GM21619 (cell line): ENCODE measurements at regions not wholly inside any gene's neighbourhood (a gene's known extent, or its start where the extent isn't known, plus 50 kb on each side); places are given as distances from the start of the nearest gene placed in this dataset.

Experiments
- ATAC-seq: cut with Tn5 transposase; IDR thresholded peaks from one replicate; pipeline ENCODE4 v1.9.1; 2021; ENCODE audit not compliant: unreplicated experiment

GRCh38 chr1:168391851-168392681 is 111.4 kb downstream of the TBX19 start:
- ATAC-seq: no peak

GRCh38 chr1:168390271-168390670 is 109.6 kb downstream of the TBX19 start:
- ATAC-seq: no peak

- ATAC-seq: no peak
These were observed 107.4 kb downstream of the TBX19 start for GRCh38 chr1:168387781-168388760.

- no peak for ATAC-seq
These were observed 106.4 kb downstream of the TBX19 start for GRCh38 chr1:168386949-168387586.

GRCh38 chr1:168386492-168386891 is 105.8 kb downstream of the TBX19 start:
- ATAC-seq: no peak

- no peak for ATAC-seq
These were observed 101.2 kb downstream of the TBX19 start for GRCh38 chr1:168381850-168382249.

- ATAC-seq: no peak
These were observed 100.3 kb downstream of the TBX19 start for GRCh38 chr1:168380945-168381344.

- ATAC-seq: no peak
These were observed 98.6 kb downstream of the TBX19 start for GRCh38 chr1:168379104-168379860.

- ATAC-seq: no peak
These were observed 95.1 kb downstream of the TBX19 start for GRCh38 chr1:168375566-168376300.

- ATAC-seq: no peak
These were observed 93.9 kb downstream of the TBX19 start for GRCh38 chr1:168374566-168374965.

- ATAC-seq: no peak
These were observed 93.2 kb downstream of the TBX19 start for GRCh38 chr1:168373869-168374268.

- no peak for ATAC-seq
These were observed 92.2 kb downstream of the TBX19 start for GRCh38 chr1:168372861-168373371.

- no peak for ATAC-seq
These were observed 91.6 kb downstream of the TBX19 start for GRCh38 chr1:168372307-168372706.

- ATAC-seq: no peak
These were observed 90.8 kb downstream of the TBX19 start for GRCh38 chr1:168371477-168371876.

- ATAC-seq: no peak
These were observed 89.9 kb downstream of the TBX19 start for GRCh38 chr1:168370586-168370985.

GRCh38 chr1:168369655-168370054 is 89.0 kb downstream of the TBX19 start:
- no peak for ATAC-seq

- ATAC-seq: no peak
These were observed 87.5 kb downstream of the TBX19 start for GRCh38 chr1:168368131-168368530.

GRCh38 chr1:168365719-168366479 is 85.2 kb downstream of the TBX19 start:
- no peak for ATAC-seq
